Transverse colon (tissue), 4 donors: ENCODE measurements at regions not wholly inside any gene's neighbourhood (a gene's known extent, or its start where the extent isn't known, plus 50 kb on each side); places are given as distances from the start of the nearest gene placed in this dataset.

Source experiments
- DNase-seq: peaks from one replicate; pipeline ENCODE4 v3.0.0-alpha.2; 2019
- H3K27ac ChIP-seq, 4 donors: fragments of 200-600 bp; sonication (generic); 2 replicates each; pipeline ENCODE4 v1.5.1; 2016 to 2018; ENCODE audit warnings: inconsistent platforms in 4 of 4
- H3K27me3 ChIP-seq: fragments of 200-600 bp; sonication (generic); 2 replicates; pipeline ENCODE4 v1.5.1; 2017; ENCODE audit warnings: inconsistent platforms
- H3K36me3 ChIP-seq, 4 donors: fragments of 200-600 bp; sonication (generic); 2 replicates each; pipeline ENCODE4 v1.5.1; 2017 to 2019; ENCODE audit warnings: inconsistent platforms in 4 of 4
- H3K4me1 ChIP-seq, 4 donors: fragments of 200-600 bp; sonication (generic); 2 replicates each; pipeline ENCODE4 v1.5.1; 2017 to 2020; ENCODE audit warnings: inconsistent platforms in 4 of 4
- H3K4me3 ChIP-seq, 4 donors: fragments of 200-600 bp; sonication (generic); 1 replicate in 1 of 4; 2 replicates in 3 of 4; pipeline versions ENCODE4 v1.5.1 to v1.6.1; 2017 to 2019; ENCODE audit warnings: inconsistent platforms in 4 of 4
- H3K9me3 ChIP-seq, 2 donors: fragments of 200-600 bp; sonication (generic); 2 replicates each; pipeline ENCODE4 v1.5.1; 2017 to 2019; ENCODE audit warnings: inconsistent platforms in 2 of 2
- CTCF ChIP-seq, 5 experiments: fragments of 200-600 bp in 3 of 5; fragments of 450-650 bp in 2 of 5; sonication (generic) in 3 of 5; IDR thresholded peaks; 1 replicate in 2 of 5; 2 replicates in 3 of 5; pipeline ENCODE4 v1.5.1; 2016 to 2017; ENCODE audit warnings: antibody characterized with exemption in 5 of 5, inconsistent platforms in 3 of 5, mild to moderate bottlenecking in 2 of 5, moderate library complexity in 1 of 5
- EP300 ChIP-seq: sonication (generic); formaldehyde crosslinking; IDR thresholded peaks from one replicate; pipeline ENCODE4 v1.6.1; 2017; ENCODE audit warnings: antibody characterized with exemption, low read depth
- POLR2A ChIP-seq: fragments of 450-650 bp; IDR thresholded peaks from one replicate; pipeline ENCODE4 v1.6.1; 2016; ENCODE audit warnings: antibody characterized with exemption, mild to moderate bottlenecking, moderate library complexity
- POLR2AphosphoS5 ChIP-seq, 3 donors: sonication (generic); formaldehyde crosslinking; IDR thresholded peaks; one replicate each; pipeline ENCODE4 v1.6.1; 2016; ENCODE audit warnings: antibody characterized with exemption in 3 of 3
- WGBS, 2 donors: methylation state at CpG; one replicate each; pipeline ENCODE4 v1.1.5; 2018; ENCODE audit warnings: low coverage in 1 of 2; 5-methylcytosine and 5-hydroxymethylcytosine counted together
- in situ Hi-C, 4 donors: fragments of 200-750 bp; cut with MboI; loops; one replicate each; pipeline versions ENCODE4 v1.15.0 to v1.15.1; 2017; ENCODE audit warnings: low sequenced_read_pairs in 3 of 4, low pct_ligation_motif_present in 1 of 4, low pct_unique_long_range_greater_than_20kb in 1 of 4
- intact Hi-C: fragments of 100-400 bp; cut with DNase I; formaldehyde crosslinking; loops from one replicate; pipeline ENCODE4 v1.15.1; 2023; ENCODE audit warnings: low total_unique reads

GRCh38 chr9:23502004-23502403 lies 324.0 kb downstream of the ELAVL2 start:
- WGBS, 2 donors = 81 to 88% methylated on average over 1 of the region's 1 CpG
- DNase-seq = no peak
- intact Hi-C loops (no loop called here), in situ Hi-C loops (no loop called here)
- TF ChIP-seq POLR2AphosphoS5 (IDR thresholded peaks at IDR 0.05) (no peak), CTCF (IDR thresholded peaks at IDR 0.05) (no peak), EP300 (no peak), POLR2A (no peak)
- Histone ChIP-seq H3K27me3 (no peaks in the 10 kb centered on the region), H3K4me3 (no peak overlapping the region), H3K36me3 (no peaks in the 10 kb centered on the region), H3K9me3 (no peaks in the 10 kb centered on the region), H3K4me1 (no peaks in the 10 kb centered on the region), H3K27ac (no peak overlapping the region)

GRCh38 chr9:23522952-23523351 lies 303.1 kb downstream of the ELAVL2 start:
- no peak overlapping the region for H3K4me3 ChIP-seq
- WGBS, 2 donors = 90% methylated on average over 3 of the region's 3 CpGs; no CpG with 5 or more reads in 1 of the 2 donors
- no peaks in the 10 kb centered on the region for H3K27me3 ChIP-seq
- no peak overlapping the region for H3K27ac ChIP-seq
- in situ Hi-C loops = no loop called here
- no peaks in the 10 kb centered on the region for H3K4me1 ChIP-seq
- TF ChIP-seq POLR2A (no peak), EP300 (no peak), POLR2AphosphoS5 (IDR thresholded peaks at IDR 0.05) (no peak), CTCF (IDR thresholded peaks at IDR 0.05) (no peak)
- H3K36me3 ChIP-seq = no peaks in the 10 kb centered on the region
- no peak for DNase-seq
- no peaks in the 10 kb centered on the region for H3K9me3 ChIP-seq
- intact Hi-C loops = no loop called here

- H3K36me3 ChIP-seq = no peaks in the 10 kb centered on the region
- TF ChIP-seq CTCF (IDR thresholded peaks at IDR 0.05) (no peak), EP300 (no peak), POLR2AphosphoS5 (IDR thresholded peaks at IDR 0.05) (no peak), POLR2A (no peak)
- H3K4me3 ChIP-seq = no peak overlapping the region
- in situ Hi-C loops = no loop called here
- no peaks in the 10 kb centered on the region for H3K9me3 ChIP-seq
- H3K27me3 ChIP-seq = no peaks in the 10 kb centered on the region
- no peaks in the 10 kb centered on the region for H3K4me1 ChIP-seq
- H3K27ac ChIP-seq = no peak overlapping the region
- DNase-seq = no peak
- WGBS, 2 donors = 65 to 75% methylated on average over 2 of the region's 2 CpGs
- intact Hi-C loops = no loop called here
Measured at GRCh38 chr9:23524607-23525155, 301.4 kb downstream of the ELAVL2 start.

- intact Hi-C loops (no loop called here), in situ Hi-C loops (no loop called here)
- Histone ChIP-seq H3K9me3 (no peaks in the 10 kb centered on the region), H3K4me3 (no peak overlapping the region), H3K4me1 (no peaks in the 10 kb centered on the region), H3K27ac (no peak overlapping the region), H3K27me3 (no peaks in the 10 kb centered on the region), H3K36me3 (no peaks in the 10 kb centered on the region)
- DNase-seq = no peak
- TF ChIP-seq POLR2A = no peak
- TF ChIP-seq EP300 = no peak
- TF ChIP-seq POLR2AphosphoS5 (IDR thresholded peaks at IDR 0.05) = no peak
- no peak for TF ChIP-seq CTCF (IDR thresholded peaks at IDR 0.05)
Measured at GRCh38 chr9:23526806-23527205, 299.2 kb downstream of the ELAVL2 start.
